ENCODE measurements at regions not wholly inside any gene's neighbourhood (a gene's known extent, or its start where the extent isn't known, plus 50 kb on each side); places are given as distances from the start of the nearest gene placed in this dataset.

- no peaks in the 10 kb centered on the region for H3K9me3 ChIP-seq
- H3K27me3 ChIP-seq, result no peaks in the 10 kb centered on the region
- intact Hi-C loops (cut with DNase I), result no loop called here
- DNase-seq (no peak), FAIRE-seq (no peak), ATAC-seq (no peak)
- H3K27ac ChIP-seq, result no peak overlapping the region
- no peak for TF ChIP-seq CTCF (IDR thresholded peaks at IDR 0.05)
- WGBS, 2 donors, result 86% methylated on average over 6 of the region's 6 CpGs
- no peak overlapping the region for H3K4me3 ChIP-seq
- H3K4me1 ChIP-seq, result no peaks in the 10 kb centered on the region
- no peaks in the 10 kb centered on the region for H3K36me3 ChIP-seq
Observed at GRCh38 chr2:128835974-128836373, 517.3 kb upstream of the HS6ST1 start.

GRCh38 chr2:128836559-128837100, 518.0 kb upstream of the HS6ST1 start:
- no peak for DNase-seq
- 92 to 95% methylated on average over 5 of the region's 5 CpGs for WGBS, 2 donors
- no peaks in the 10 kb centered on the region for H3K4me1 ChIP-seq
- H3K4me3 ChIP-seq, result no peak overlapping the region
- H3K27ac ChIP-seq, result no peak overlapping the region
- no peak for ATAC-seq
- no peak for FAIRE-seq
- intact Hi-C loops (cut with DNase I), result no loop called here
- H3K36me3 ChIP-seq, result no peaks in the 10 kb centered on the region
- no peaks in the 10 kb centered on the region for H3K27me3 ChIP-seq
- no peak for TF ChIP-seq CTCF (IDR thresholded peaks at IDR 0.05)
- H3K9me3 ChIP-seq, result no peaks in the 10 kb centered on the region

GRCh38 chr2:128838244-128838643, 519.6 kb upstream of the HS6ST1 start:
- Histone ChIP-seq H3K9me3 (no peaks in the 10 kb centered on the region), H3K4me1 (no peaks in the 10 kb centered on the region), H3K36me3 (no peaks in the 10 kb centered on the region), H3K27me3 (no peaks in the 10 kb centered on the region), H3K27ac (no peak overlapping the region), H3K4me3 (no peak overlapping the region)
- TF ChIP-seq CTCF (IDR thresholded peaks at IDR 0.05), result no peak
- intact Hi-C loops (cut with DNase I), result no loop called here
- DNase-seq (no peak), ATAC-seq (no peak), FAIRE-seq (no peak)
- 89 to 96% methylated on average over 5 of the region's 5 CpGs for WGBS, 2 donors

GRCh38 chr2:128841803-128842202, 523.1 kb upstream of the HS6ST1 start:
- H3K27me3 ChIP-seq, result no peaks in the 10 kb centered on the region
- ATAC-seq, result no peak
- DNase-seq, result no peak
- H3K4me3 ChIP-seq, result no peak overlapping the region
- FAIRE-seq, result no peak
- no peak for TF ChIP-seq CTCF (IDR thresholded peaks at IDR 0.05)
- intact Hi-C loops (cut with DNase I), result no loop called here
- no peaks in the 10 kb centered on the region for H3K9me3 ChIP-seq
- WGBS, 2 donors, result 66 to 76% methylated on average over 3 of the region's 3 CpGs
- no peaks in the 10 kb centered on the region for H3K4me1 ChIP-seq
- no peak overlapping the region for H3K27ac ChIP-seq
- H3K36me3 ChIP-seq, result no peaks in the 10 kb centered on the region

- Histone ChIP-seq H3K9me3 (no peaks in the 10 kb centered on the region), H3K27me3 (no peaks in the 10 kb centered on the region), H3K27ac (no peak overlapping the region), H3K4me3 (no peak overlapping the region), H3K36me3 (no peaks in the 10 kb centered on the region), H3K4me1 (peaks cover 0 to 14% (median 11%) of the 10 kb centered on the region in 3 donors)
- no peak for TF ChIP-seq CTCF (IDR thresholded peaks at IDR 0.05)
- intact Hi-C loops (cut with DNase I), result no loop called here
- FAIRE-seq, result no peak
- 20 to 27% methylated on average over 9 of the region's 9 CpGs for WGBS, 2 donors
- peak; percentile 48 to 89 (median 76) for ATAC-seq
- peak in 1 of 6 donors; percentile 13 for DNase-seq
Observed at GRCh38 chr2:128867311-128867710, 548.6 kb upstream of the HS6ST1 start.

Measured in pancreas (tissue), 10 donors.